Natural killer cell (primary cell): ENCODE measurements at regions not wholly inside any gene's neighbourhood (a gene's known extent, or its start where the extent isn't known, plus 50 kb on each side); places are given as distances from the start of the nearest gene placed in this dataset.

ENCODE experiments used
- ATAC-seq, 3 donors: fragments of 150-1000 bp in 2 of 3; fragments of 200-7000 bp in 1 of 3; cut with Tn5 transposase; 1 replicate in 1 of 3; 2 replicates in 2 of 3; pipeline ENCODE4 v1.10.0; 2021; ENCODE audit warnings: mild to moderate bottlenecking in 2 of 3, moderate library complexity in 2 of 3
- DNase-seq, 2 donors: peaks; one replicate each; pipeline versions ENCODE4 v3.0.0 to v3.0.0-alpha.2; 2013 to 2021; ENCODE audit warnings: mixed read lengths in 1 of 2
- H3K27ac ChIP-seq: one replicate; pipeline ENCODE4 v1.5.1; 2013; ENCODE audit warnings: mild to moderate bottlenecking, low read length
- H3K27me3 ChIP-seq: one replicate; pipeline ENCODE4 v1.6.1; 2013; ENCODE audit warnings: low read length; ENCODE audit not compliant: control insufficient read depth, insufficient read depth
- H3K36me3 ChIP-seq: one replicate; pipeline ENCODE4 v1.6.1; 2013; ENCODE audit warnings: low read length; ENCODE audit not compliant: control insufficient read depth, insufficient read depth
- H3K4me1 ChIP-seq: one replicate; pipeline ENCODE4 v1.6.1; 2013; ENCODE audit warnings: low read length; ENCODE audit not compliant: control insufficient read depth, insufficient read depth
- H3K4me3 ChIP-seq: one replicate; pipeline ENCODE4 v1.5.1; 2013; ENCODE audit warnings: low read length
- H3K9me3 ChIP-seq: one replicate; pipeline ENCODE4 v1.6.1; 2013; ENCODE audit warnings: low read length; ENCODE audit not compliant: control insufficient read depth, insufficient read depth
- H3K27ac Mint-ChIP-seq, 2 donors: one replicate each; pipeline ENCODE4 v1.8.0; 2022; ENCODE audit warnings: mild to moderate bottlenecking in 2 of 2, mixed read lengths in 2 of 2, moderate library complexity in 1 of 2
- H3K27me3 Mint-ChIP-seq, 2 donors: one replicate each; pipeline ENCODE4 v1.8.0; 2022; ENCODE audit warnings: low read depth in 2 of 2, mixed read lengths in 2 of 2
- H3K36me3 Mint-ChIP-seq: one replicate; pipeline ENCODE4 v1.8.0; 2022; ENCODE audit warnings: mixed read lengths
- H3K4me1 Mint-ChIP-seq, 2 donors: one replicate each; pipeline ENCODE4 v1.8.0; 2022; ENCODE audit warnings: mixed read lengths in 2 of 2
- H3K4me3 Mint-ChIP-seq: one replicate; pipeline ENCODE4 v1.8.0; 2022; ENCODE audit warnings: mild to moderate bottlenecking, moderate library complexity, mixed read lengths
- H3K9me3 Mint-ChIP-seq, 2 donors: one replicate each; pipeline ENCODE4 v1.8.0; 2022; ENCODE audit warnings: mixed read lengths in 2 of 2
- WGBS: methylation state at CpG from one replicate; pipeline ENCODE4 v1.1.7; 2013; ENCODE audit warnings: missing lambda C conversion rate; ENCODE audit not compliant: insufficient coverage; 5-methylcytosine and 5-hydroxymethylcytosine counted together
- intact Hi-C: fragments of 100-400 bp; cut with micrococcal nuclease; formaldehyde crosslinking; loops from one replicate; pipeline ENCODE4 v1.14.2; 2022
- TF ChIP-seq, protein P1 (sequence below): fragments of 200-600 bp; IDR thresholded peaks from one replicate; pipeline ENCODE4 v1.8.0; 2022; ENCODE audit warnings: antibody characterized with exemption

DNA sequence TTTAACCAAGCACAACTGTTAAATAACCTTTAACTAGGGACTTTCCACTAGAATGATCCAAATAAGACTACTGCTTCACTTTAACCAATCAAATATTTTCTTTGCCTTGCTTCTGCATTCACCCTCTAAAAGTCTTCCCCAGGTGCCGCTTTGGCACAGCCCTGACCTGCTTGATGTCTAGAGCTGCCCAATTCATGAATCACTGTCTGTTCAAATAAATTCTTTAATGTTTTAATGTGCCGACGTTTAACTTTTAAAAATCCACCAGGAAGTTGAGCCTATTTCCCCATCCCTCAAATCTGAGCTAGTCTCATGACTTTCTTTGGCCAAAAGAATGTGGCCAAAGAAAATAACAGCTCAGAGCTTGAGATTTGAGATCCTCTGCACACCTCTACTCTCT lies 277.8 kb upstream of the SOX9 start:
- Mint-ChIP-seq H3K27me3 (no peaks in the 10 kb centered on the region), H3K27ac (no peak overlapping the region), H3K9me3 (peaks cover 4 to 15% of the 10 kb centered on the region in 2 donors), H3K4me3 (no peak overlapping the region), H3K36me3 (no peaks in the 10 kb centered on the region), H3K4me1 (no peaks in the 10 kb centered on the region)
- H3K27ac ChIP-seq: no peak overlapping the region
- no peaks in the 10 kb centered on the region for H3K36me3 ChIP-seq
- H3K9me3 ChIP-seq: no peaks in the 10 kb centered on the region
- H3K4me1 ChIP-seq: no peaks in the 10 kb centered on the region
- TF ChIP-seq, protein P1, sequence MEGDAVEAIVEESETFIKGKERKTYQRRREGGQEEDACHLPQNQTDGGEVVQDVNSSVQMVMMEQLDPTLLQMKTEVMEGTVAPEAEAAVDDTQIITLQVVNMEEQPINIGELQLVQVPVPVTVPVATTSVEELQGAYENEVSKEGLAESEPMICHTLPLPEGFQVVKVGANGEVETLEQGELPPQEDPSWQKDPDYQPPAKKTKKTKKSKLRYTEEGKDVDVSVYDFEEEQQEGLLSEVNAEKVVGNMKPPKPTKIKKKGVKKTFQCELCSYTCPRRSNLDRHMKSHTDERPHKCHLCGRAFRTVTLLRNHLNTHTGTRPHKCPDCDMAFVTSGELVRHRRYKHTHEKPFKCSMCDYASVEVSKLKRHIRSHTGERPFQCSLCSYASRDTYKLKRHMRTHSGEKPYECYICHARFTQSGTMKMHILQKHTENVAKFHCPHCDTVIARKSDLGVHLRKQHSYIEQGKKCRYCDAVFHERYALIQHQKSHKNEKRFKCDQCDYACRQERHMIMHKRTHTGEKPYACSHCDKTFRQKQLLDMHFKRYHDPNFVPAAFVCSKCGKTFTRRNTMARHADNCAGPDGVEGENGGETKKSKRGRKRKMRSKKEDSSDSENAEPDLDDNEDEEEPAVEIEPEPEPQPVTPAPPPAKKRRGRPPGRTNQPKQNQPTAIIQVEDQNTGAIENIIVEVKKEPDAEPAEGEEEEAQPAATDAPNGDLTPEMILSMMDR: no peak
- intact Hi-C loops: no loop called here
- no peaks in the 10 kb centered on the region for H3K27me3 ChIP-seq
- WGBS: 94% methylated on average over 3 of the region's 3 CpGs
- DNase-seq (no peak), ATAC-seq (no peak)
- H3K4me3 ChIP-seq: no peak overlapping the region

DNA sequence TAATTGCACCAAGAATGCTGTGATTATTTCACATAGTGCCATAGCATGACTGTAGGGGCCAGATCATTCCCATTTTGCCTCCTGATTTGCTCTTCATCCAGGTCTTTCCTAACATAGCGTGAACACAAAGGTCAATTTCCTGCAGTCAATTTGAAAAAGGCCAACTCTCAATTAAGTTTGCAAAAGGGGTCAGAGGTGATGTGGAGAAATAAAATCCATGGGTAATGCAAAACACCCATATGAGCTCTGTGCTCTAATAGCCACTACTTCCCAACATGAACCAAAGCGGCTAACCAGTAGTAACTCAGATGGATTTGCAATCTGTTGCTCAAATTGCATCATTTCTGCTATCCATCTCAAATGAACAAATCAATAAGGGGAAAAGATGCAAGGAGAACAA lies 275.5 kb upstream of the SOX9 start:
- Histone ChIP-seq H3K4me3 (no peak overlapping the region), H3K9me3 (no peaks in the 10 kb centered on the region), H3K36me3 (no peaks in the 10 kb centered on the region), H3K4me1 (no peaks in the 10 kb centered on the region), H3K27ac (no peak overlapping the region), H3K27me3 (no peaks in the 10 kb centered on the region)
- Mint-ChIP-seq H3K4me3 (no peak overlapping the region), H3K36me3 (no peaks in the 10 kb centered on the region), H3K27me3 (no peaks in the 10 kb centered on the region), H3K4me1 (no peaks in the 10 kb centered on the region), H3K27ac (no peak overlapping the region), H3K9me3 (peaks cover 9 to 14% of the 10 kb centered on the region in 2 donors)
- WGBS: 100% methylated on average over 2 of the region's 2 CpGs
- TF ChIP-seq, protein P1: no peak
- ATAC-seq (no peak), DNase-seq (no peak)
- intact Hi-C loops: no loop called here

- Mint-ChIP-seq H3K4me1 (no peaks in the 10 kb centered on the region), H3K27ac (no peak overlapping the region), H3K9me3 (peaks cover 5 to 11% of the 10 kb centered on the region in 2 donors), H3K27me3 (no peaks in the 10 kb centered on the region), H3K36me3 (no peaks in the 10 kb centered on the region), H3K4me3 (no peak overlapping the region)
- Histone ChIP-seq H3K27me3 (no peaks in the 10 kb centered on the region), H3K27ac (no peak overlapping the region), H3K4me3 (no peak overlapping the region), H3K36me3 (no peaks in the 10 kb centered on the region), H3K4me1 (no peaks in the 10 kb centered on the region), H3K9me3 (no peaks in the 10 kb centered on the region)
- DNase-seq: no peak
- intact Hi-C loops: no loop called here
- no peak for ATAC-seq
- TF ChIP-seq, protein P1: no peak
- WGBS: 97% methylated on average over 6 of the region's 8 CpGs
These were observed 274.2 kb upstream of the SOX9 start for GRCh38 chr17:71846561-71847110.
